Tibial nerve (tissue), 4 donors: ENCODE measurements at regions not wholly inside any gene's neighbourhood (a gene's known extent, or its start where the extent isn't known, plus 50 kb on each side); places are given as distances from the start of the nearest gene placed in this dataset.
A peak's percentile ranks its signal among the peaks of the same experiment; 100 is the strongest.

ENCODE experiments used
- CTCF ChIP-seq, 5 experiments: fragments of 200-600 bp in 3 of 5; fragments of 450-650 bp in 2 of 5; sonication (generic) in 3 of 5; IDR thresholded peaks; one replicate each; pipeline ENCODE4 v1.5.1; 2016 to 2019; ENCODE audit warnings: antibody characterized with exemption in 5 of 5, mild to moderate bottlenecking in 3 of 5, moderate library complexity in 2 of 5
- EP300 ChIP-seq, 2 donors: sonication (generic); formaldehyde crosslinking; IDR thresholded peaks; one replicate each; pipeline ENCODE4 v1.6.1; 2017; ENCODE audit warnings: antibody characterized with exemption in 2 of 2, mild to moderate bottlenecking in 1 of 2
- POLR2A ChIP-seq, 2 donors: fragments of 450-650 bp; IDR thresholded peaks; one replicate each; pipeline ENCODE4 v1.6.1; 2017; ENCODE audit warnings: antibody characterized with exemption in 2 of 2, mild to moderate bottlenecking in 2 of 2, moderate library complexity in 2 of 2

- TF ChIP-seq CTCF (IDR thresholded peaks at IDR 0.05) (peak in 1 of 5 experiments; percentile 21), POLR2A (IDR thresholded peaks at IDR 0.05) (no peak), EP300 (IDR thresholded peaks at IDR 0.05) (no peak)
These were observed 552.3 kb downstream of the NUF2 start for GRCh38 chr1:163874070-163874469.
